HepG2 (cell line): ENCODE measurements at regions not wholly inside any gene's neighbourhood (a gene's known extent, or its start where the extent isn't known, plus 50 kb on each side); places are given as distances from the start of the nearest gene placed in this dataset.

Source experiments
- ATAC-seq: fragments of 200-7000 bp; cut with Tn5 transposase; 3 replicates; pipeline ENCODE4 v1.9.1; 2020; ENCODE audit warnings: mild to moderate bottlenecking, moderate library complexity
- BruUV-seq: library from RNA; stranded (reverse); fragments of 400-500 nt; replicated peaks from 2 replicates; lab custom pipeline; 2021; lab: Mats Ljungman, UMichigan
- CTCF ChIA-PET: fragments of 300-600 bp; formaldehyde crosslinking; extraction: SDS; loops from one replicate; lab custom pipeline; 2021; ENCODE audit warnings: low total read pairs, inconsistent platforms, low intra/inter-chr PET ratio; lab: Yijun Ruan, JAX
- POLR2A ChIA-PET: fragments of 350-600 bp; sonication (Branson Sonifier 250); formaldehyde crosslinking; loops from one replicate; lab custom pipeline; 2020; ENCODE audit warnings: antibody characterized with exemption, inconsistent platforms; lab: Yijun Ruan, JAX
- DNase-seq: peaks from one replicate; pipeline ENCODE4 v3.0.0-alpha.2; 2015; ENCODE audit warnings: low spot score
- FAIRE-seq: peaks from 3 replicates; lab custom pipeline; 2011; peaks lifted over from hg19 to GRCh38; lab: Jason Lieb, UNC
- H2AFZ ChIP-seq: one replicate; pipeline ENCODE4 v1.6.1; 2011; ENCODE audit warnings: low read length, inconsistent platforms
- H3K27ac ChIP-seq: fragments of 300-600 bp; 3 replicates; pipeline ENCODE4 v1.8.0; 2011; ENCODE audit warnings: mixed run types, mild to moderate bottlenecking, mixed read lengths, low read length, inconsistent platforms; ENCODE audit not compliant: insufficient read depth; ENCODE audit errors: extremely low read length
- H3K27me3 ChIP-seq, 2 experiments: fragments of 200-600 bp in 1 of 2; 2 replicates in 1 of 2; 3 replicates in 1 of 2; pipeline versions ENCODE4 v1.6.0 to v1.8.0; 2011; ENCODE audit warnings: low read length in 2 of 2, mild to moderate bottlenecking in 2 of 2, moderate library complexity in 2 of 2, inconsistent platforms in 1 of 2; ENCODE audit not compliant: insufficient read depth in 2 of 2, control insufficient read depth in 1 of 2
- H3K36me3 ChIP-seq, 2 experiments: fragments of 200-600 bp in 1 of 2; replicated peaks in 1 of 2; 2 replicates in 1 of 2; 3 replicates in 1 of 2; pipeline versions ENCODE4 v1.5.1 to v1.8.0; 2011; ENCODE audit warnings: low read length in 2 of 2, inconsistent platforms in 1 of 2; ENCODE audit not compliant: insufficient read depth in 2 of 2, control insufficient read depth in 1 of 2
- H3K4me1 ChIP-seq: 2 replicates; pipeline ENCODE4 v1.5.1; 2012; ENCODE audit warnings: low read length, inconsistent platforms; ENCODE audit not compliant: insufficient read depth
- H3K4me2 ChIP-seq: 2 replicates; pipeline ENCODE4 v1.6.0; 2011; ENCODE audit warnings: low read depth, low read length, inconsistent platforms
- H3K4me3 ChIP-seq, 3 experiments: fragments of 200-600 bp in 1 of 3; sonication (generic), shearing (Covaris generic) in 1 of 3; replicated peaks in 1 of 3; 2 replicates each; pipeline ENCODE4 v1.5.1; 2011 to 2016; ENCODE audit warnings: low read length in 3 of 3, inconsistent platforms in 2 of 3, low read depth in 2 of 3, mild to moderate bottlenecking in 2 of 3, control low read depth in 1 of 3, mixed read lengths in 1 of 3; ENCODE audit not compliant: insufficient read depth in 1 of 3
- H3K79me2 ChIP-seq: one replicate; pipeline ENCODE4 v1.6.1; 2011; ENCODE audit warnings: low read length, inconsistent platforms; ENCODE audit not compliant: insufficient read depth
- H3K9ac ChIP-seq: 2 replicates; pipeline ENCODE4 v1.6.0; 2011; ENCODE audit warnings: mild to moderate bottlenecking, low read depth, low read length, inconsistent platforms; ENCODE audit not compliant: insufficient read depth
- H3K9me3 ChIP-seq: 2 replicates; pipeline ENCODE4 v1.5.1; 2012; ENCODE audit warnings: mild to moderate bottlenecking, low read length
- H4K20me1 ChIP-seq: 2 replicates; pipeline ENCODE4 v1.6.0; 2011; ENCODE audit warnings: inconsistent platforms, mild to moderate bottlenecking, low read length, moderate library complexity; ENCODE audit not compliant: insufficient read depth
- CCAR2 ChIP-seq: fragments of 200-400 bp; formaldehyde crosslinking; optimal IDR thresholded peaks from 2 replicates; pipeline ENCODE3; 2018; ENCODE audit warnings: low read depth, mild to moderate bottlenecking, low read length, moderate library complexity
- EP300 ChIP-seq, 3 experiments: sonication (generic) in 1 of 3; formaldehyde crosslinking in 1 of 3; IDR thresholded peaks; 2 replicates each; pipeline versions ENCODE4 v1.5.1 to v1.6.1; 2011 to 2020; ENCODE audit warnings: low read depth in 2 of 3, low read length in 2 of 3, borderline replicate concordance in 1 of 3, improper control_type of control experiment in 1 of 3, mild to moderate bottlenecking in 1 of 3, missing genetic modification reagents in 1 of 3, moderate library complexity in 1 of 3
- KLF15 ChIP-seq: sonication (generic); formaldehyde crosslinking; IDR thresholded peaks from 2 replicates; pipeline ENCODE4 v1.8.1; 2023; ENCODE audit warnings: borderline replicate concordance, mild to moderate bottlenecking, inconsistent platforms, missing genetic modification reagents, mixed read lengths
- MAZ ChIP-seq, 2 experiments: sonication (generic) in 1 of 2; formaldehyde crosslinking in 1 of 2; IDR thresholded peaks; 2 replicates each; pipeline versions ENCODE4 v1.5.0 to v1.6.1; 2012 to 2020; ENCODE audit warnings: low read depth in 2 of 2, mild to moderate bottlenecking in 2 of 2, borderline replicate concordance in 1 of 2, improper control_type of control experiment in 1 of 2, low read length in 1 of 2, missing genetic modification reagents in 1 of 2, moderate library complexity in 1 of 2
- MED8 ChIP-seq: sonication (generic); formaldehyde crosslinking; IDR thresholded peaks from 2 replicates; pipeline ENCODE4 v1.8.1; 2023; ENCODE audit warnings: mild to moderate bottlenecking, missing genetic modification reagents; ENCODE audit not compliant: insufficient replicate concordance
- NCOA1 ChIP-seq: sonication (generic); formaldehyde crosslinking; IDR thresholded peaks from 2 replicates; pipeline ENCODE4 v1.9.0; 2021; ENCODE audit warnings: missing genetic modification reagents
- RFX3 ChIP-seq: IDR thresholded peaks from 2 replicates; pipeline ENCODE4 v1.6.1; 2016; ENCODE audit warnings: missing biosample characterization, missing genetic modification reagents
- ZNF256 ChIP-seq: sonication (generic); formaldehyde crosslinking; conservative IDR thresholded peaks from 2 replicates; pipeline ENCODE4 v1.4.0; 2020; ENCODE audit warnings: missing genetic modification reagents
- ZNF30 ChIP-seq: sonication (generic); formaldehyde crosslinking; IDR thresholded peaks from 2 replicates; pipeline ENCODE4 v1.5.0; 2020; ENCODE audit warnings: mild to moderate bottlenecking, missing genetic modification reagents
- ZNF761 ChIP-seq: sonication (generic); formaldehyde crosslinking; conservative IDR thresholded peaks from 2 replicates; pipeline ENCODE4 v1.4.0; 2020; ENCODE audit warnings: mild to moderate bottlenecking, missing genetic modification reagents
- ZNF839 ChIP-seq: sonication (generic); formaldehyde crosslinking; IDR thresholded peaks from 2 replicates; pipeline ENCODE4 v1.4.0; 2020; ENCODE audit warnings: missing genetic modification reagents, mild to moderate bottlenecking, borderline replicate concordance
- WGBS: methylation state at CpG from one replicate; pipeline ENCODE4 v1.1.6; 2017; ENCODE audit warnings: low lambda C conversion rate; 5-methylcytosine and 5-hydroxymethylcytosine counted together
- in situ Hi-C: cut with HindIII; loops from 2 replicates; pipeline ENCODE4 v1.10.0; 2017; ENCODE audit warnings: low pct_unique_long_range_greater_than_20kb; ENCODE audit not compliant: extremely low pct_ligation_motif_present
- intact Hi-C: fragments of 100-400 bp; cut with micrococcal nuclease; formaldehyde crosslinking; loops from one replicate; pipeline ENCODE4 v1.10.0; 2022; ENCODE audit not compliant: unreplicated experiment
- TF ChIP-seq, protein P1 (sequence below): sonication (generic); formaldehyde crosslinking; IDR thresholded peaks from 2 replicates; pipeline ENCODE4 v1.5.0; 2020; ENCODE audit warnings: missing genetic modification reagents
- TF ChIP-seq, protein P2 (sequence below): sonication (generic); formaldehyde crosslinking; IDR thresholded peaks from 2 replicates; pipeline ENCODE4 v1.8.1; 2023; ENCODE audit warnings: mild to moderate bottlenecking, moderate library complexity, missing genetic modification reagents
- TF ChIP-seq, protein P3 (sequence below): sonication (generic); formaldehyde crosslinking; IDR thresholded peaks from 2 replicates; pipeline ENCODE4 v1.5.0; 2020; ENCODE audit warnings: mild to moderate bottlenecking, missing genetic modification reagents
- TF ChIP-seq, protein P4 (sequence below): IDR thresholded peaks from 2 replicates; pipeline ENCODE4 v1.6.1; 2018; ENCODE audit warnings: missing genetic modification reagents

DNA sequence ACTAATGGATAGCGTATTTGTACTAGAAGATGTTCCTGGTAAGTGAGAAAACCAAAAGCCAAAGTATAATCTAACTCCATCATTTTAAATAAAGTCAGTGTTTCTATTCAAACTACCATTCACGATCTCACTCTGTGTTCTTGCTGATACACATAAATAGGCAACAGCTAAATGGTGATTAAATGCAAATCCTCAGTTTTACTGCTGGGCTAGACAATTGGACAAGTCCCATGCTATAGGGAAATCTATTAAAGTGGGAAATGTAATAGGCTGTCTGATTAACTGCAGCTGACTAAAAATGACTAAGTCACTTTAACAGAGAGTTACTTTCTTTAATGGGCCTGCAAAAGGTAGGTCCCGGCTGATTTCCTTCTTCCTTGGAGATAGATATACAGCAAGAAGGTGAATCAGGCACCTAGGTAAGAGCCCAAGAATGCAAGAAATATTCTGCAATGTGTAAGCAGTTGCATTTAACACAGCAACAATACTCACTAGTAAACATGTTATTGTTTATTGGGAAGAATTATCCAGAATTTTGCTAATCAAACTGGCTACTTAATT is 298.4 kb downstream of the SLITRK6 start:
- intact Hi-C loops = no loop called here
- no TSS peak for BruUV-seq
- DNase-seq = no peak
- H2AFZ ChIP-seq = no peak overlapping the region
- WGBS = 6% methylated on average over 3 of the region's 3 CpGs
- CTCF ChIA-PET = no interaction called here
- no peaks in the 10 kb centered on the region; a peak in 1 of 5 replicates for H3K27me3 ChIP-seq
- H3K79me2 ChIP-seq = no peaks in the 10 kb centered on the region
- H3K4me1 ChIP-seq = no peaks in the 10 kb centered on the region
- H3K36me3 ChIP-seq = no peaks in the 10 kb centered on the region
- no peak for FAIRE-seq
- POLR2A ChIA-PET = no interaction called here
- H3K9ac ChIP-seq = no peak overlapping the region
- H3K9me3 ChIP-seq = peaks cover 4% of the 10 kb centered on the region; the same call in 1 of the 2 replicates
- no peak overlapping the region for H3K4me3 ChIP-seq
- H3K27ac ChIP-seq = no peak overlapping the region
- no peak for TF ChIP-seq KLF15 (CRISPR knock-in tag)
- no peak for TF ChIP-seq MAZ (IDR thresholded peaks at IDR 0.05; ENCODE audit: borderline replicate concordance, low read depth, low read length)
- TF ChIP-seq MAZ (CRISPR knock-in tag; IDR thresholded peaks at IDR 0.05; ENCODE audit: low read depth) = no peak
- TF ChIP-seq ZNF839 = no peak
- TF ChIP-seq, protein P1, sequence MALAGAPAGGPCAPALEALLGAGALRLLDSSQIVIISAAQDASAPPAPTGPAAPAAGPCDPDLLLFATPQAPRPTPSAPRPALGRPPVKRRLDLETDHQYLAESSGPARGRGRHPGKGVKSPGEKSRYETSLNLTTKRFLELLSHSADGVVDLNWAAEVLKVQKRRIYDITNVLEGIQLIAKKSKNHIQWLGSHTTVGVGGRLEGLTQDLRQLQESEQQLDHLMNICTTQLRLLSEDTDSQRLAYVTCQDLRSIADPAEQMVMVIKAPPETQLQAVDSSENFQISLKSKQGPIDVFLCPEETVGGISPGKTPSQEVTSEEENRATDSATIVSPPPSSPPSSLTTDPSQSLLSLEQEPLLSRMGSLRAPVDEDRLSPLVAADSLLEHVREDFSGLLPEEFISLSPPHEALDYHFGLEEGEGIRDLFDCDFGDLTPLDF (CRISPR knock-in tag) = no peak
- TF ChIP-seq RFX3 (CRISPR knock-in tag) = no peak
- no peak for TF ChIP-seq MED8
- TF ChIP-seq, protein P2, sequence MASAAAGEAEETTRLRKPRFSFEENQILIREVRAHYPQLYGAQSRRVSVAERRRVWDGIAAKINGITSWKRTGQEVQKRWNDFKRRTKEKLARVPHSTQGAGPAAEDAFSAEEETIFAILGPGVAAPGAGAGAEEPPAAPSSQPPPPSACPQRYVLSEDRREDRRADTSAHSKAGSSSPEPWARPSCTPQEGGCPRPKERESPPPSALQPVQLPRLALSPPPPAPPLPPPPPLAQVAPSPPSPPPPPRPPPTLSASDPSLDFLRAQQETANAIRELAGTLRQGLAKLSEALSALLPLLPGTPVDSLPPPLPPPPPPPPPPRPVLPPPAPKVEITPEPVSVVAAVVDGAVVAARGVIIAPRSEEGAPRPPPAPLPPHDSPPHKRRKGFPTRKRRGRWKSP = no peak
- no peak for TF ChIP-seq ZNF761 (CRISPR knock-in tag)
- TF ChIP-seq, protein P3, sequence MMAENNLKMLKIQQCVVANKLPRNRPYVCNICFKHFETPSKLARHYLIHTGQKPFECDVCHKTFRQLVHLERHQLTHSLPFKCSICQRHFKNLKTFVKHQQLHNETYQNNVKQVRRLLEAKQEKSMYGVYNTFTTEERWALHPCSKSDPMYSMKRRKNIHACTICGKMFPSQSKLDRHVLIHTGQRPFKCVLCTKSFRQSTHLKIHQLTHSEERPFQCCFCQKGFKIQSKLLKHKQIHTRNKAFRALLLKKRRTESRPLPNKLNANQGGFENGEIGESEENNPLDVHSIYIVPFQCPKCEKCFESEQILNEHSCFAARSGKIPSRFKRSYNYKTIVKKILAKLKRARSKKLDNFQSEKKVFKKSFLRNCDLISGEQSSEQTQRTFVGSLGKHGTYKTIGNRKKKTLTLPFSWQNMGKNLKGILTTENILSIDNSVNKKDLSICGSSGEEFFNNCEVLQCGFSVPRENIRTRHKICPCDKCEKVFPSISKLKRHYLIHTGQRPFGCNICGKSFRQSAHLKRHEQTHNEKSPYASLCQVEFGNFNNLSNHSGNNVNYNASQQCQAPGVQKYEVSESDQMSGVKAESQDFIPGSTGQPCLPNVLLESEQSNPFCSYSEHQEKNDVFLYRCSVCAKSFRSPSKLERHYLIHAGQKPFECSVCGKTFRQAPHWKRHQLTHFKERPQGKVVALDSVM (CRISPR knock-in tag) = no peak
- TF ChIP-seq, protein P4, sequence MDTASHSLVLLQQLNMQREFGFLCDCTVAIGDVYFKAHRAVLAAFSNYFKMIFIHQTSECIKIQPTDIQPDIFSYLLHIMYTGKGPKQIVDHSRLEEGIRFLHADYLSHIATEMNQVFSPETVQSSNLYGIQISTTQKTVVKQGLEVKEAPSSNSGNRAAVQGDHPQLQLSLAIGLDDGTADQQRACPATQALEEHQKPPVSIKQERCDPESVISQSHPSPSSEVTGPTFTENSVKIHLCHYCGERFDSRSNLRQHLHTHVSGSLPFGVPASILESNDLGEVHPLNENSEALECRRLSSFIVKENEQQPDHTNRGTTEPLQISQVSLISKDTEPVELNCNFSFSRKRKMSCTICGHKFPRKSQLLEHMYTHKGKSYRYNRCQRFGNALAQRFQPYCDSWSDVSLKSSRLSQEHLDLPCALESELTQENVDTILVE (CRISPR knock-in tag) = no peak
- no peak for TF ChIP-seq ZNF256
- TF ChIP-seq NCOA1 = no peak
- TF ChIP-seq CCAR2 = no peak
- no peak for TF ChIP-seq EP300 (IDR thresholded peaks at IDR 0.05; ENCODE audit: low read depth in 2 of 2, low read length in 2 of 2)
- TF ChIP-seq EP300 (CRISPR knock-in tag; IDR thresholded peaks at IDR 0.05; ENCODE audit: borderline replicate concordance) = no peak
- TF ChIP-seq ZNF30 (CRISPR knock-in tag) = no peak
- H3K4me2 ChIP-seq = no peak overlapping the region
- ATAC-seq = no peak
- no peaks in the 10 kb centered on the region for H4K20me1 ChIP-seq
- in situ Hi-C loops = no loop called here
